ENCODE measurements at regions not wholly inside any gene's neighbourhood (a gene's known extent, or its start where the extent isn't known, plus 50 kb on each side); places are given as distances from the start of the nearest gene placed in this dataset.

- TF ChIP-seq CTCF (conservative IDR thresholded peaks at IDR 0.05; ENCODE audit: low read length) (no peak), EZH2phosphoT487 (IDR thresholded peaks at IDR 0.05; ENCODE audit: borderline replicate concordance) (no peak)
These were observed 925.2 kb upstream of the GHITM start for GRCh38 chr10:83214136-83214535.

All from Loucy (cell line).